ENCODE measurements at regions not wholly inside any gene's neighbourhood (a gene's known extent, or its start where the extent isn't known, plus 50 kb on each side); places are given as distances from the start of the nearest gene placed in this dataset.

DNA sequence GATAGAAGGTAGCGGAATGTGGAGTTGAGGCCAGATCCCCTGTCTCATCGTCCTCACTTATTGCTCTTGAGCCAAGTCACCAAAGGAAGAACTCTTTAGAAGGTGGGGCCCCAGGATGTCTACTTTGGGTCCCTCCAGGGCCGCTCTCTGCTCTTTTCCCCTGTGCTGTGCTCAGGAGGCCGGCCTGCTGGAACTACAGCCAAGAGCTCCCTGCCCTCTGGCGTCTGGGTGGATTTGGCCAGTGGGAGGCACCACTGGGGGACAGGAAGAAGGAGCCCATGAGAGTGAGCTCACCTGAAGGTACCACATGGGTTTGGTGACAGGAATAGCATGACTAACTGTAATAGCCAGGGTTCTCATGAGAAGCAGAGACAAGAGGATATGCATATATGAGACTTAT is 97.7 kb upstream of the FAM180A start:
- TF ChIP-seq BHLHE40 (IDR thresholded peaks at IDR 0.05; ENCODE audit: low read depth, low read length): no peak
- no peak for TF ChIP-seq CTCF (IDR thresholded peaks at IDR 0.05)
- TF ChIP-seq POLR2A (IDR thresholded peaks at IDR 0.05; ENCODE audit: low read length): no peak
- TF ChIP-seq, protein P1, sequence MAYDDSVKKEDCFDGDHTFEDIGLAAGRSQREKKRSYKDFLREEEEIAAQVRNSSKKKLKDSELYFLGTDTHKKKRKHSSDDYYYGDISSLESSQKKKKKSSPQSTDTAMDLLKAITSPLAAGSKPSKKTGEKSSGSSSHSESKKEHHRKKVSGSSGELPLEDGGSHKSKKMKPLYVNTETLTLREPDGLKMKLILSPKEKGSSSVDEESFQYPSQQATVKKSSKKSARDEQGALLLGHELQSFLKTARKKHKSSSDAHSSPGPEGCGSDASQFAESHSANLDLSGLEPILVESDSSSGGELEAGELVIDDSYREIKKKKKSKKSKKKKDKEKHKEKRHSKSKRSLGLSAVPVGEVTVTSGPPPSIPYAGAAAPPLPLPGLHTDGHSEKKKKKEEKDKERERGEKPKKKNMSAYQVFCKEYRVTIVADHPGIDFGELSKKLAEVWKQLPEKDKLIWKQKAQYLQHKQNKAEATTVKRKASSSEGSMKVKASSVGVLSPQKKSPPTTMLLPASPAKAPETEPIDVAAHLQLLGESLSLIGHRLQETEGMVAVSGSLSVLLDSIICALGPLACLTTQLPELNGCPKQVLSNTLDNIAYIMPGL (CRISPR knock-in tag; IDR thresholded peaks at IDR 0.05; ENCODE audit: borderline replicate concordance): no peak
- no peak for TF ChIP-seq RCOR1 (IDR thresholded peaks at IDR 0.05; ENCODE audit: low read depth, low read length)
- no peak for TF ChIP-seq TFCP2L1 (CRISPR knock-in tag; IDR thresholded peaks at IDR 0.05)
- TF ChIP-seq JUN (IDR thresholded peaks at IDR 0.05): no peak
- no peak for TF ChIP-seq EP300 (IDR thresholded peaks at IDR 0.05)
- no peak for TF ChIP-seq EHF (CRISPR knock-in tag; IDR thresholded peaks at IDR 0.05)
- no peak for TF ChIP-seq MAFK (IDR thresholded peaks at IDR 0.05; ENCODE audit: partially characterized antibody)
- TF ChIP-seq RAD21 (conservative IDR thresholded peaks at IDR 0.05 in 1 of 2, IDR thresholded peaks at IDR 0.05 in 1 of 2): no peak

Data from A549 (cell line).